NCI-H146 treated with DMSO at 0.1 percent for 48 hours (cell line): ENCODE measurements at regions not wholly inside any gene's neighbourhood (a gene's known extent, or its start where the extent isn't known, plus 50 kb on each side); places are given as distances from the start of the nearest gene placed in this dataset.
A peak's percentile ranks its signal among the peaks of the same experiment; 100 is the strongest.
"Not testable (repeated sequence)": the region's sequence is repeated elsewhere in the genome, so short reads cannot be mapped to it uniquely, and the experiment has no call there.

Source experiments
- DNase-seq: peaks from one replicate; lab custom pipeline; 2025; ENCODE audit not compliant: unreplicated experiment; lab: John Stamatoyannopoulos, UW

- no peak for DNase-seq
These were observed 477.5 kb upstream of the CCDC196 start for GRCh38 chr14:66008631-66009030.

DNA sequence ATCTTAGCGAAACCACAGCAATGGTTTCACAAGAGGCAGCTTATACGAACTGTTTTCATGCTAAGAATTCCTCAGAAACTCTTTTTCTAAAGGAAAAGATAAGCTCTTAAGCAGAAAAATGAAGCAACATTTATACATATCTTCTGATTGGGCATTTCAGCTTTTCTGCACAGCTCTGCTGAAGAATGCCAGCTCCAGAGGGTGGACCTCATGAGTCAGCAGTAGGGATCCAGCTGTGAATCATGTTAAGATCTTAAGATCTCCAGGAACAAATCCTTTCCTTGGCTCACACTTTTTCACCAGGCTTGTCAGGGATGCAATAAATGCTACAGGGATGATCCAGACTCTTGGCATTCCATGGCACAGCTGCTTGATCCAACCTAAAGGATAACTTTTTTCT is 477.1 kb upstream of the CCDC196 start:
- DNase-seq, result no peak

GRCh38 chr14:66010695-66011094 is 475.5 kb upstream of the CCDC196 start:
- no peak for DNase-seq

- DNase-seq, result no peak
These were observed 474.3 kb upstream of the CCDC196 start for GRCh38 chr14:66011855-66012254.

GRCh38 chr14:66013607-66014006 is 472.6 kb upstream of the CCDC196 start:
- DNase-seq, result not testable (repeated sequence)

GRCh38 chr14:66015071-66015780 is 470.9 kb upstream of the CCDC196 start:
- no peak for DNase-seq

DNA sequence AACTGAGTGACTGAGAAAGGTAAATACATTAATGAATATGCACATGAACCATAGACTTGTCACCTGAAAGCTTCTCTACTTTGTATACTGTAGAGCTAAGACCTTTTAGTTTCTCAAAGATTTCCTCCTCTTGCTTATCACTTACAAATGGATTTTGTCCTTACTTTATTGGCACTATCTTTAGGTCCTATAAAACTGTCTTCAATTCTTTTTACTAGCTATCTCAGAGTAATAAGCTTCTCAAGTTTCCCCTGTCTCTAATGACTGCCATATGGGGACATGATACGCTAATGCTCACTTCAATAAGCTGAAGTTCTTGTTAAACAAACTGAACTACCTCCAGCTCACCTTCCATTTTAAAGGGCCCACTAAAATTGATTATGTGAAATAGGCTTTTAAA is 468.2 kb upstream of the CCDC196 start:
- no peak for DNase-seq

- peak; percentile 69 for DNase-seq
These were observed 463.6 kb upstream of the CCDC196 start for GRCh38 chr14:66022526-66022925.

DNA sequence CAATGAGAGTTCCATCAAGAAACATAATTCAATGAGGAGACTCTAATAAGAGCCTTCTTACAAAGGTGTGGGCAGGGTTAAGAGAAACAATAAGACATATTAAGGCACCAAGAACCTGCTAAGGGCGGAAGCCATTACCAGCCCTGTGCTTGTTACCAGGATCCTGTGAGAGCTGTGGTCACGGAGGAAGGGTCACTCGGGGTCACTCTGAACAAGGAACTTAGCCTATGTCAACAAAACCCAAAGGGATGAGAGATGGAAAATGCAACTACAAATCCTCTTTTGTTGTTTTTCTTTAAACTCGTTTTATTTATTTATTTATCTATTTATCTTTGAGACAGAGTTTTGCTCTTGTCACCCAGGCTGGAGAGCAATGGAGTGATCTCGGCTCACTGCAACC is 460.4 kb upstream of the CCDC196 start:
- no peak for DNase-seq

- not testable (repeated sequence) for DNase-seq
These were observed 454.2 kb upstream of the CCDC196 start for GRCh38 chr14:66031981-66032380.

DNA sequence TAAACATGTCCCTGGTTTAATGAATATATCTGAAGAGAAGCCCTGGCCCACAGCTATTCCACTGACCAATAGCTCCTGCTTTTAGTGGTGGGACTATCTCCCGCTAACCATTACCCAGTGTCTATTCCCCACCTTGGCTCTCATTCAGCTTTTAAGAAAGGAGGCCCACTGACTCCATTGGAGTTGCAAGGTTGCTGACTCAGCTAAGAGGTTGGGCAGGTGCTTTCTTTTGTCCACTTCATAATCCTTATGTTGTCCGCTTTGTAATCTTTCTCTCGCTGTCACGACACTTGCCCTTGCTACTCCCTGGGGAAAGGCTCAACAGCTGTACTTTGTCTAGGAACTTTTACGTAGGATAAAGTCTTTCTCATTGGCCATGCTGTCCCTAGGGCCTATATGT is 453.4 kb upstream of the CCDC196 start:
- DNase-seq, result no peak

DNA sequence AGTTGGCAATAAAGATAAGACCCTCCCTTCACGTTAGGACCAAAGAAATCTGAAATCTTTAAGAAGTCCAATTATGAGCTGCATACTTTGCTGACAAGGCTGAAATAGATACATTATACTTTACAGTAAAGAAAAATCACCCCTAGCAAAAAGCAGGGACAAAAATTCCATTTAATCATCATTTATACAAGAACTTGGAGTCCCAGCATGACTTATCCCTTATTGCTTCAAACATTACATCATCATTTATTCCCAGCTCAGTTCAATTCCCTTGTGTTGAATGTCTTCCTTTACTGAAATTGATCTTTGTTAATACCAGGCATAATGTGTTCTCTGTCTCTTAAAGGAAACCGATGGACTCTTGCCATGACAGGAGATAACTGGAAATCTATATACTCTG is 449.6 kb upstream of the CCDC196 start:
- no peak for DNase-seq

- no peak for DNase-seq
These were observed 448.8 kb upstream of the CCDC196 start for GRCh38 chr14:66037361-66037760.

DNA sequence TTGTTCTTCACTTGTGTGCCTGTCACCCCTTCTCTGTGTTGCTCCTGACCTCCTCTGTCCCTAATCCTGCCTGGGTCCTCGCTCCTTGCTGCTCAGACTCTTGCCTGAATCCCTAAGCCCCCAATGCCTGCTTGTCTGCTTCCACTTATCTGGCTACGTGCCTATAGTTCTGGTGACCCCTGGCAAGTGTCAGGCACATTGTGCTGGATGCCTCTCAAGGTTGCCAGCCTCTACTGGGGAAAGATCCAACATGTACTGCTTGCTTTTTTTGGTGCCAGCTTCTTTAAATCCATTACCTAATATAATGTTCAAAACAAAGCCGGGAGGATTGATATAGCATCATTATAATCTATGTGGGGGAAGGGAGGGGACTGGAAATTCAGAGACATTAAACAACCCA is 448.0 kb upstream of the CCDC196 start:
- no peak for DNase-seq

- DNase-seq, result no peak
These were observed 447.6 kb upstream of the CCDC196 start for GRCh38 chr14:66038618-66039017.

DNA sequence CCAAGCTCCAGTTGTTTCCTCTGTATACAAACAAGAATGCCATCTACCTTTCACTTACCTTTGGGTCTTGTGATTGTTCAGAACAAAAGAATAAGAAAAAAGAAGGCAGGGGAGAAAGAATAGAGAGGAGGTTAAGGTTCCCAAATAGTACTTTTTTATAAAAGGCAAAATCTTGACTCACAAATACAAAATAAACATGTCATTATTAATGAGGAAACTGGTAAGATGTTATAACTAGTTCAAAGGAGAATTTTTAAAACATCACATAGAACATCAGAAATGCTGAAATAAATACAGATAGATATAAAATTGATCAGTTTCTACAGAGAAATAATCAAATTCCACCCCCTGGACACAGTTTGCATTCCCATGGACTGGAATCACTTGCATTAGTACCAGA is 446.7 kb upstream of the CCDC196 start:
- no peak for DNase-seq

DNA sequence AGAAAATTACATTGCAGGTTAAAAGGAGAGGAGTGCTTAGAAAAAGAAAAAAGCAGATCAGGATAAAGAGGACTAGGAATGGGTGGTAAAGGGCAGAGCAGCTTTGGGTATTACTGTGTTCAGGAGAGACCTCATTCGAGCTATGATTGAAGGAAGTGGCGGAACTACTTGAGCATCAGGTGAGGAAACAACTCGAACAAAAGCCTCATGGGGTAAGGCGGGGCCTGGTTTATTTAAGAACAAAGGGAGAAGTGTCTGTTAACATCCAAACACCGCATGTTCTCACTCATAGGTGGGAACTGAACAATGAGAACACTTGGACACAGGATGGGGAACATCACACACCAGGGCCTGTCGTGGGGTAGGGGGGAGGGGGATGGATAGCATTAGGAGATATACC is 444.6 kb upstream of the CCDC196 start:
- no peak for DNase-seq

DNA sequence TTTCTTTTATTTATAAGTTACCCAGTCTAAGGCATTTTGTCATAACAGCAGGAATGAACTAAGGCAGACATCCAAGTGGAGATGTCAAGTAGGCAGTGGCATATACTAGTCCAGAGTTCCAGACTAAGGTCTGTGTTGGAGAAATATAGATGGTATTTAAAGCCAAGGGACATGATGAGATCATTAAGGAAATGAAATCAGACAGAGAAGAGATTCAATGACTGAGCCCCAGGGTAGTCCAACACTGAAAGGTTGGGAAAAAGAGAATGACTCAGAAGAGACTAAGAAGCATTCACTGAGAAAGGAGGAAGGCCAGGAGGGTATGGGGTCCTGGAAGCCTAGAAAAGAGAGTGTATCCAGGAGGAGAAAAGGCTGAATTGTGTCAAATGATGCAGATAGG is 442.2 kb upstream of the CCDC196 start:
- no peak for DNase-seq

DNA sequence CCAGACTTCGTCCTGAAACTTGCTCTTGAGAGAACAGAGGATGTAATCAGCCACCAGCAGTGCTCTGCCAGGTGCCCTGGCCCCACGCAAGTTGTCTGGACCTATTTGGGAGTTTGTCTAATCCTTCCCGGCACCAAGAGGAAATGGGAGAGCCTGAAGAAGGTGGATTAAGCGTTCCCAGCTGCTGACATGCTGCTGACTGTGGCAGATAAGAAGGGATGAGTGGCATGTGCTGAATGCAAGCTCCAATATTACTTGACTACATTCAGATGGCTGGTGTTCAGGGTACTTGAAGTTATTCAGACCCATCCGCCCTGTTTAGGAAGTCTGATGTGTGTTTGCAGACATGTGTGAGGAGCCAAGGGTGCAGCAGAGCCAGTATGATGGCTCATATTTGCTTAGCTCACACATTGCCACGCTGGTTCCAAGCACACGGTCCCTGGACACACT is 440.6 kb upstream of the CCDC196 start:
- DNase-seq, result no peak

GRCh38 chr14:66046035-66046434 is 440.1 kb upstream of the CCDC196 start:
- DNase-seq, result no peak

GRCh38 chr14:66046591-66046990 is 439.6 kb upstream of the CCDC196 start:
- DNase-seq, result no peak

DNA sequence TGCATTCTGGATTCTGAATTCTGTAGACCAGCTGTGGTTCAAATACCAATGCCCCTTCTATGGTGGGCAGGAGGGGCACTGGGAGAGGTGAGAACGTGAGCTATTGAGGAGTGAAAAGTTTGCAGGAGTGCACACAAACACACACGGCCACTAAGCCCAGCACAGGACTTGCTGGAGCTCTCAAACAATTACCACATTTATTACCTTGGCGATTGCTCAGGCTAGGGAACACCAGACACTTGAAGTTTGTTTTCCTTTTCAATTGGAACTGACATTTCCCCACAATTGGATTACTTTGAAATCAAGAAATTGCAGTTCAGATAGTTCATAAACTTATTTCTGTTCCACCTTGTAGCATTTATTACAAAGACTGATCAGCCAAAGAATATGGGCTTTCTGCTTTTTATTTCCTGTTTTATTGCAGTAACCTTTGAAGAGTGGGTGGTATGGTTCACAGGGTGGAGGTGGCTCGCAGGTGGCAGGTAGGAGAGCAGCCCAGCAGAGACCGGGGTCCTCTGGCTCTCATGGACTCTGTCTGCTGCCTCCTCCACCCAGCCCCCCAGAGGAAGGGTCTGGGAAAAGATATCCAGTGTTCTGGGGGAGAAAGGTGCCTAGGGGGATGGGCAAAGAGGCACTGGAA is 429.8 kb upstream of the CCDC196 start:
- DNase-seq, result no peak
